ENCODE measurements at regions not wholly inside any gene's neighbourhood (a gene's known extent, or its start where the extent isn't known, plus 50 kb on each side); places are given as distances from the start of the nearest gene placed in this dataset.

DNA sequence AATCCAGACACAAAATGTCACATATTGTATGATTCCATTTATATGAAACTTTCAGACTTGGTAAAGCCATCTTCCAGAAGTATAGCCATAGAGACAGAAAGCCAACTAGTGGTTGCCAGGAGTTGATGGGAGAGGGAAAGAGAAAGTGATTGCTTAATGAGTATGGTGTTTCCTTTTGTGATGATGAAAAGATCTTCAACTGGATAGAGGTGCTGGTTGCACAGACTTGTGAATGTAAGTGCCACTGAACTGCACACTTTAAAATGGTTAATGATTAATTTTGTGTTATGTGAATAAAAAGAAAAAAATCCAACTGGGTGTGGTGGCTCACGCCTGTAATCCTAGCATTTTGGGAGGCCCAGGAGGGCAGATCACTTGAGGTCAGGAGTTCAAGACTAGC lies 135.3 kb upstream of the SLC1A4 start:
- no peak overlapping the region for H3K27ac ChIP-seq
- no peaks in the 10 kb centered on the region for H3K36me3 ChIP-seq
- TF ChIP-seq, protein P1, sequence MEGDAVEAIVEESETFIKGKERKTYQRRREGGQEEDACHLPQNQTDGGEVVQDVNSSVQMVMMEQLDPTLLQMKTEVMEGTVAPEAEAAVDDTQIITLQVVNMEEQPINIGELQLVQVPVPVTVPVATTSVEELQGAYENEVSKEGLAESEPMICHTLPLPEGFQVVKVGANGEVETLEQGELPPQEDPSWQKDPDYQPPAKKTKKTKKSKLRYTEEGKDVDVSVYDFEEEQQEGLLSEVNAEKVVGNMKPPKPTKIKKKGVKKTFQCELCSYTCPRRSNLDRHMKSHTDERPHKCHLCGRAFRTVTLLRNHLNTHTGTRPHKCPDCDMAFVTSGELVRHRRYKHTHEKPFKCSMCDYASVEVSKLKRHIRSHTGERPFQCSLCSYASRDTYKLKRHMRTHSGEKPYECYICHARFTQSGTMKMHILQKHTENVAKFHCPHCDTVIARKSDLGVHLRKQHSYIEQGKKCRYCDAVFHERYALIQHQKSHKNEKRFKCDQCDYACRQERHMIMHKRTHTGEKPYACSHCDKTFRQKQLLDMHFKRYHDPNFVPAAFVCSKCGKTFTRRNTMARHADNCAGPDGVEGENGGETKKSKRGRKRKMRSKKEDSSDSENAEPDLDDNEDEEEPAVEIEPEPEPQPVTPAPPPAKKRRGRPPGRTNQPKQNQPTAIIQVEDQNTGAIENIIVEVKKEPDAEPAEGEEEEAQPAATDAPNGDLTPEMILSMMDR (IDR thresholded peaks at IDR 0.05), result no peak
- TF ChIP-seq POLR2A (IDR thresholded peaks at IDR 0.05), result no peak
- no peak for TF ChIP-seq EP300 (IDR thresholded peaks at IDR 0.05)
- TF ChIP-seq POLR2AphosphoS5 (IDR thresholded peaks at IDR 0.05), result no peak
- H3K9me3 ChIP-seq, result no peaks in the 10 kb centered on the region
- no peak overlapping the region for H3K4me3 ChIP-seq
- WGBS, result 64% methylated on average over 1 of the region's 1 CpG
- no peaks in the 10 kb centered on the region for H3K27me3 ChIP-seq
- peaks cover 40% of the 10 kb centered on the region for H3K4me1 ChIP-seq
- DNase-seq (ENCODE audit: low spot score in 2 of 2), result no peak

DNA sequence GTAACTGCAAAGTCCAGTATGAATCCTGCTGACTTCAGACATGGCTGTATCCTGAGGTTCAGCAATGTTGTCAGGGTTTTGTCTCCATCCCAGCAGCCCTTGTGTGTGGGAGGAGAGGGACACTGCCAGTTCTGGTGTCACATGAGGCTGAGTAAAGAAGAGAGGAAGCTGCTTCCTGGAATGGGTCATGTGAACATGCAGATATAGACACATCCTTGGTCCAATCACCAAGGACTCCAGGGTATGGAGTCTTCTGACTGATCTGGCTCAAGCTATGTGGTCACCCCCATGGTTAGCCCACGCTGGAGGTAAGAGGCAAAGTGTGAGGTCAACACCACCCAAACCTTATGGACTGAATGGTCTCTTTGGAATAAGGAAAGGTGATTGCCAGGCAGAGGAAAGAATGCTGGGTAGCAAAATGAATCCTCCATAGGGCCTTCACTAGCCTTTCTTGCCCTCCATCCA lies 134.4 kb upstream of the SLC1A4 start:
- Histone ChIP-seq H3K36me3 (no peaks in the 10 kb centered on the region), H3K4me3 (no peak overlapping the region), H3K27me3 (no peaks in the 10 kb centered on the region), H3K27ac (peak overlapping the region; percentile 31), H3K9me3 (no peaks in the 10 kb centered on the region), H3K4me1 (peaks cover 45% of the 10 kb centered on the region)
- WGBS, result 92% methylated on average over 1 of the region's 1 CpG
- TF ChIP-seq, protein P1 (IDR thresholded peaks at IDR 0.05), result no peak
- TF ChIP-seq POLR2A (IDR thresholded peaks at IDR 0.05) (no peak), EP300 (IDR thresholded peaks at IDR 0.05) (no peak), POLR2AphosphoS5 (IDR thresholded peaks at IDR 0.05) (no peak)
- DNase-seq (ENCODE audit: low spot score in 2 of 2), result peak in 1 of 2 donors; percentile 80

DNA sequence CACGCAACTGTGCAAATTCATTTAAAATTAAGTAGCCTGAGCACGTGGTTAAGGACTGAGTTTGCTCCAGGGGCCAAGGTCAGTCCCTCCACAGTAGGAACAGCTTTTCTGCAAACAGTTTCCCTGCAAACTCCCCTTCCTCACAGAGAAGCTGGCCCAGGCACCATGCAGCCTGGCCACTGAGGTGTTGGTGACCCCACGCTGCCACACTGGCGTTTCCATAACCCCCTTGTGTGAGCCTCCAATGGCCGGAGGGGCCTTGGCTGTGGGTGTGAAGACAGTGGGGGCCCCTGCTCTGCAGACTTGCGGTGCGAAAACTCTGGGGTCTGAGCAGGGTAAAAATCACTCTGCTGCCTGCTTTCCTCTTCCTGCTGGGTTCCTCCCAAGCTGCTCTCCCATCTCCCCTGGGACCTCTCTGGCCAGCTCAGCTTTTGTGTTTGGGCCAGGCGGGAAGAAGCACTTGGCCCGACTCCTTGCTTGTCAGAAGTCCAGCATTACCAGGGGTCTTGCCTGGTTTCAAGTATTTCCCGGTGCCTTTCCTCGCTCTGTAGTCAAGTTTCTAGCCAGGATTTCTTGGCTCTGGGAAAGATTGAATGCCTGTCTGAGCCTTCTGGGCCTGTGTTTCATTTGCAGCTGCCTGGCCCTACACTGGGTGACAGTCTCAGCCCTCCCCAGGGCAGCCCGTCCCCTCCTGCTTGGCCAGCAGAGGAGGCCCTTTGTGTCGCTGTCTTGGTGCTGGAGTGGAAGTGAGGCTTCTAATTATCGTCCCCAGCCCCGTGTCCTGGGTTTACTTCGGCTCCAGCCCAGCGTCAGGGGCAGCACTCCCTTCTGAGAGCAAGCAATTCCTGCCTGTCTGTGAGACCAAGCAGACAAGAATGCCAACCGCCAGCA lies 131.4 kb upstream of the SLC1A4 start:
- no peaks in the 10 kb centered on the region for H3K27me3 ChIP-seq
- no peaks in the 10 kb centered on the region for H3K9me3 ChIP-seq
- H3K4me3 ChIP-seq, result no peak overlapping the region
- no peaks in the 10 kb centered on the region for H3K36me3 ChIP-seq
- H3K4me1 ChIP-seq, result peaks cover 62% of the 10 kb centered on the region
- peak in 1 of 2 donors; percentile 66 for DNase-seq (ENCODE audit: low spot score in 2 of 2)
- peak overlapping the region; percentile 96 for H3K27ac ChIP-seq
- 39% methylated on average over 14 of the region's 18 CpGs for WGBS
- TF ChIP-seq EP300 (IDR thresholded peaks at IDR 0.05) (no peak), POLR2AphosphoS5 (IDR thresholded peaks at IDR 0.05) (no peak), POLR2A (IDR thresholded peaks at IDR 0.05) (no peak)
- TF ChIP-seq, protein P1 (IDR thresholded peaks at IDR 0.05), result no peak

DNA sequence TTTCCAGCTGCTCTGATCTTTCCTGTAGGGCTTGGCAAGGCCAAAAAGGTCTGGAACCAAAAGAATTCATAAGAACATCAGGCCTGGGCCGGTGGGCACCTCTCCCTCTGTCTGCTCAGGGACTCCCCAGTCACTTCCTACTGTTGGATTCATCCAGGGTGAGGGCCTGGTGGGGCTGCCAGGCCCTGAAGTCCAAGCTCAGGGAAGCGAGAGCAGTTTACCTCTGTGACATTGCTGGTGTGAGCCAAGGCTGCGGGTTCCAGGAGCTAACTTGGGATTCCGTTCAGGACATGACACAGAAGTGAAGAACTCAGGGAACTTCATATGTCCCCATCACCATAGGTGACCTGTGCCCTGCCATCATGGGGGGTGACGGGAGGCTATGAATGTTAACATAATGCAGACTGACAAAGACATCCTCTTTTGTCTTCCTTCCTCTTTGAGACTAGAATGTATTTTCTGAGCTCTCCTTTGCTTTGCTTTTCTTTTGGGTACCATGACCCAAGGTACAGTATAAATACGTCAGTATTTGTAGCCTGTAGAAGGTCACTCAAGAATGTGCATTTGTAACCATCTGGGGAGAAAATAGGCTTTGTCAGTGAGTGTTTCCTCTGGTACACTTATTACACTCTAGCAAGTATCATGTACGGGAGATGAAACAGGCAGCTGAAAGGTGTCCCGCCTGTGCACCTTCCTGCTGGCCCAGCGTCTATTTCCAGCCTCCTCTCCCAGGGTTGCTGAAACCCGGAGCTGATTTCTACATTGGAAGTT lies 130.5 kb upstream of the SLC1A4 start:
- WGBS, result 24% methylated on average over 10 of the region's 10 CpGs
- no peaks in the 10 kb centered on the region for H3K9me3 ChIP-seq
- H3K27ac ChIP-seq, result peak overlapping the region; percentile 96
- peaks cover 63% of the 10 kb centered on the region for H3K4me1 ChIP-seq
- TF ChIP-seq POLR2A (IDR thresholded peaks at IDR 0.05), result no peak
- no peaks in the 10 kb centered on the region for H3K36me3 ChIP-seq
- no peaks in the 10 kb centered on the region for H3K27me3 ChIP-seq
- DNase-seq (ENCODE audit: low spot score in 2 of 2), result peak in 1 of 2 donors; percentile 66
- H3K4me3 ChIP-seq, result peak overlapping the region; percentile 63

DNA sequence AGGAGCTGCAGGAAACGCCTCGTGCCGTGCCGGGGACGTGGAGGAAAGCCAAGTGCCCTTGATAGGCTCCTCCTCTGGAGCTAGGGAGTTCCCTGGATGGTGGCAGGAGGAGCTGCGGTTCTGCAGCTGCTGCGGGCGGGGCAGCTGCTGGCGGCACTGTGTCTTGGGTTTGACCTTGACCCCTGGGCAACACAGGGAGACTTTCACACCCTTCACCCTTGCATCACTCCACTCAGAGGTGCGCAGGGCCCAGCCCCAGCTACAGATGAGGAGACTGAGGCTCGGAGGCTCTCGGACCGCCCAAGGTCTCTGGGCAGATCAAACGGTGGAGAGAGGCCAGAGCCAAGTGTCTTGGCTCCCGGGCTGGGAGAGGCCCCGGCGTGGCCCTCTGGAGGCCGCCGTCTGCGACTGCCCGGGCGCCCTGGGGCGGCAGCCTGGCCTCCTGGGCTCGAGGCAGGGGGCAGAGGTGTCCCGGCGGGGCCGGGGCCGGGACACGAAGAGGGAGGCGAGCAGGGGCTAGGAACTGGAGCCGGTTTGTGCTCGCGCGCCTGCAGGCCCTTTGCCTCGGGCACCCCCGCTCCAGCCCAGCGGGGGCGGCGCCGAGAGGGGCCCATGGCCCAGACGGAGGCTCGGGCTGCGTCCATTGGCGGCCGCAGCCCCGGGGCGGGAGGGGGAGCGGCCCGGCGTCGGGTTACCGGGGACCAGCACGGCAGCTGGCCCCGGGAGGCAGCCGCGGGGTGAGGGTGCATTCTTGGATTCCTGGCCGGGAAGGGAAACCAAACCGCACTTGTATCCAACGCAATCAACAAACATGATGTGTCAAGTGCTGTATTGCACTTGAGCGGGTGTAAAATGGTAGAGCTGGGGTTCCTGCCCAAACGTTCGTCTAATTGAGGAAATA lies 129.6 kb upstream of the SLC1A4 start:
- DNase-seq (ENCODE audit: low spot score in 2 of 2), result peak; percentile 96
- Histone ChIP-seq H3K9me3 (no peaks in the 10 kb centered on the region), H3K4me3 (peak overlapping the region; percentile 63), H3K36me3 (no peaks in the 10 kb centered on the region), H3K4me1 (peaks cover 64% of the 10 kb centered on the region), H3K27ac (peak overlapping the region; percentile 96), H3K27me3 (no peaks in the 10 kb centered on the region)
- WGBS, result 7% methylated on average over 22 of the region's 62 CpGs
- no peak for TF ChIP-seq EP300 (IDR thresholded peaks at IDR 0.05)
- TF ChIP-seq POLR2AphosphoS5 (IDR thresholded peaks at IDR 0.05), result peak in 1 of 3 donors; percentile 13
- no peak for TF ChIP-seq POLR2A (IDR thresholded peaks at IDR 0.05)
- TF ChIP-seq, protein P1 (IDR thresholded peaks at IDR 0.05), result peak in 1 of 2 donors; percentile 1
